Upper lobe of left lung (tissue), 6 donors: ENCODE measurements at regions not wholly inside any gene's neighbourhood (a gene's known extent, or its start where the extent isn't known, plus 50 kb on each side); places are given as distances from the start of the nearest gene placed in this dataset.

ENCODE experiments used
- ATAC-seq, 2 donors: fragments of 200-7000 bp; cut with Tn5 transposase; one replicate each; pipeline ENCODE4 v1.9.1; 2022; ENCODE audit warnings: mild to moderate bottlenecking in 2 of 2, moderate library complexity in 2 of 2; ENCODE audit not compliant: low FRiP score in 2 of 2
- DNase-seq, 2 donors: peaks; one replicate each; pipeline ENCODE4 v3.0.0-alpha.2; 2019 to 2020
- H3K27ac ChIP-seq, 4 donors: fragments of 200-600 bp; sonication (generic); one replicate each; pipeline ENCODE4 v1.5.1; 2016 to 2019
- H3K27me3 ChIP-seq, 4 donors: fragments of 200-600 bp; sonication (generic); one replicate each; pipeline ENCODE4 v1.5.1; 2017 to 2019
- H3K36me3 ChIP-seq, 4 donors: fragments of 200-600 bp; sonication (generic); one replicate each; pipeline ENCODE4 v1.5.1; 2016 to 2019
- H3K4me1 ChIP-seq, 4 donors: fragments of 200-600 bp; sonication (generic); one replicate each; pipeline ENCODE4 v1.5.1; 2018 to 2019
- H3K4me3 ChIP-seq, 4 donors: fragments of 200-600 bp; sonication (generic); one replicate each; pipeline ENCODE4 v1.5.1; 2017 to 2019; ENCODE audit warnings: mild to moderate bottlenecking in 2 of 4, moderate library complexity in 1 of 4
- H3K9me3 ChIP-seq, 4 donors: fragments of 200-600 bp; sonication (generic); one replicate each; pipeline ENCODE4 v1.5.1; 2018 to 2019
- CTCF ChIP-seq, 6 experiments: fragments of 450-650 bp in 4 of 6; fragments of 200-600 bp in 2 of 6; sonication (generic) in 2 of 6; IDR thresholded peaks; one replicate each; pipeline ENCODE4 v1.5.1; 2016 to 2019; ENCODE audit warnings: antibody characterized with exemption in 6 of 6
- EP300 ChIP-seq, 4 donors: sonication (generic); formaldehyde crosslinking; IDR thresholded peaks; one replicate each; pipeline ENCODE4 v1.5.1; 2017; ENCODE audit warnings: antibody characterized with exemption in 4 of 4, control low read depth in 2 of 4
- POLR2A ChIP-seq, 4 donors: fragments of 450-650 bp; IDR thresholded peaks; one replicate each; pipeline ENCODE4 v1.5.1; 2016 to 2017; ENCODE audit warnings: antibody characterized with exemption in 4 of 4, mild to moderate bottlenecking in 2 of 4
- POLR2AphosphoS5 ChIP-seq, 2 donors: sonication (generic); formaldehyde crosslinking; IDR thresholded peaks; one replicate each; pipeline ENCODE4 v1.5.1; 2017; ENCODE audit warnings: antibody characterized with exemption in 2 of 2
- WGBS, 2 donors: methylation state at CpG; one replicate each; pipeline ENCODE4 v1.1.5; 2017 to 2018; 5-methylcytosine and 5-hydroxymethylcytosine counted together
- donor health status: DM: no; HTN: no; CAD: no; lungs with moderate emphysema.
- donor health status: DM: no; HTN: yes; CAD: no; lungs with severe emphysema.

GRCh38 chr16:64809876-64810629, 311.8 kb downstream of the CDH11 start:
- no peak overlapping the region for H3K4me3 ChIP-seq
- ATAC-seq (no peak), DNase-seq (no peak)
- no peak overlapping the region for H3K27ac ChIP-seq
- WGBS, 2 donors = 71 to 79% methylated on average over 3 of the region's 3 CpGs
- TF ChIP-seq CTCF (IDR thresholded peaks at IDR 0.05) (no peak), POLR2A (IDR thresholded peaks at IDR 0.05) (no peak), POLR2AphosphoS5 (IDR thresholded peaks at IDR 0.05) (no peak), EP300 (IDR thresholded peaks at IDR 0.05) (no peak)
- H3K4me1 ChIP-seq = no peaks in the 10 kb centered on the region
- H3K9me3 ChIP-seq = no peaks in the 10 kb centered on the region
- no peaks in the 10 kb centered on the region for H3K36me3 ChIP-seq
- H3K27me3 ChIP-seq = no peaks in the 10 kb centered on the region

- H3K9me3 ChIP-seq = no peaks in the 10 kb centered on the region
- WGBS, 2 donors = 81% methylated on average over 4 of the region's 4 CpGs
- DNase-seq = no peak
- H3K27me3 ChIP-seq = no peaks in the 10 kb centered on the region
- TF ChIP-seq EP300 (IDR thresholded peaks at IDR 0.05) (no peak), CTCF (IDR thresholded peaks at IDR 0.05) (no peak), POLR2AphosphoS5 (IDR thresholded peaks at IDR 0.05) (no peak), POLR2A (IDR thresholded peaks at IDR 0.05) (no peak)
- ATAC-seq = no peak
- no peak overlapping the region for H3K27ac ChIP-seq
- H3K36me3 ChIP-seq = no peaks in the 10 kb centered on the region
- H3K4me1 ChIP-seq = no peaks in the 10 kb centered on the region
- H3K4me3 ChIP-seq = no peak overlapping the region
Measured at GRCh38 chr16:64808474-64808873, 313.4 kb downstream of the CDH11 start.

GRCh38 chr16:64791756-64792155, 330.1 kb downstream of the CDH11 start:
- ATAC-seq (no peak), DNase-seq (no peak)
- Histone ChIP-seq H3K27ac (no peak overlapping the region), H3K27me3 (no peaks in the 10 kb centered on the region), H3K4me3 (no peak overlapping the region), H3K4me1 (no peaks in the 10 kb centered on the region), H3K9me3 (no peaks in the 10 kb centered on the region), H3K36me3 (no peaks in the 10 kb centered on the region)
- WGBS, 2 donors = 77 to 96% methylated on average over 2 of the region's 2 CpGs
- TF ChIP-seq EP300 (IDR thresholded peaks at IDR 0.05) (no peak), POLR2AphosphoS5 (IDR thresholded peaks at IDR 0.05) (no peak), POLR2A (IDR thresholded peaks at IDR 0.05) (no peak), CTCF (IDR thresholded peaks at IDR 0.05) (no peak)

GRCh38 chr16:64784635-64785034, 337.2 kb downstream of the CDH11 start:
- peak in 1 of 2 donors; percentile 46 for ATAC-seq
- Histone ChIP-seq H3K27me3 (no peaks in the 10 kb centered on the region), H3K27ac (no peak overlapping the region), H3K4me3 (no peak overlapping the region), H3K4me1 (no peaks in the 10 kb centered on the region), H3K9me3 (no peaks in the 10 kb centered on the region), H3K36me3 (no peaks in the 10 kb centered on the region)
- TF ChIP-seq CTCF (IDR thresholded peaks at IDR 0.05) (no peak), POLR2A (IDR thresholded peaks at IDR 0.05) (no peak), EP300 (IDR thresholded peaks at IDR 0.05) (no peak), POLR2AphosphoS5 (IDR thresholded peaks at IDR 0.05) (no peak)
- WGBS, 2 donors = 82 to 86% methylated on average over 2 of the region's 2 CpGs
- no peak for DNase-seq

- no peak for ATAC-seq
Measured at GRCh38 chr16:64782484-64782883, 339.4 kb downstream of the CDH11 start.

More at GRCh38 chr16:64782484-64782883, 339.4 kb downstream of the CDH11 start:
- no peaks in the 10 kb centered on the region for H3K4me1 ChIP-seq
- WGBS, 2 donors = 82 to 85% methylated on average over 2 of the region's 2 CpGs
- H3K27ac ChIP-seq = no peak overlapping the region
- H3K27me3 ChIP-seq = no peaks in the 10 kb centered on the region
- TF ChIP-seq CTCF (IDR thresholded peaks at IDR 0.05) (no peak), POLR2AphosphoS5 (IDR thresholded peaks at IDR 0.05) (no peak)
- no peaks in the 10 kb centered on the region for H3K9me3 ChIP-seq
- DNase-seq = no peak
- H3K4me3 ChIP-seq = no peak overlapping the region
- no peaks in the 10 kb centered on the region for H3K36me3 ChIP-seq
